GM18499 (cell line): ENCODE measurements at regions not wholly inside any gene's neighbourhood (a gene's known extent, or its start where the extent isn't known, plus 50 kb on each side); places are given as distances from the start of the nearest gene placed in this dataset.
"Not testable (repeated sequence)": the region's sequence is repeated elsewhere in the genome, so short reads cannot be mapped to it uniquely, and the experiment has no call there.

Experiments used
- ATAC-seq: cut with Tn5 transposase; IDR thresholded peaks from one replicate; pipeline ENCODE4 v1.9.1; 2021; ENCODE audit warnings: moderate number of reproducible peaks; ENCODE audit not compliant: insufficient read depth, unreplicated experiment

GRCh38 chr3:174336784-174337183 lies 522.4 kb upstream of the NAALADL2 start:
- ATAC-seq = no peak

GRCh38 chr3:174337227-174337626 lies 521.9 kb upstream of the NAALADL2 start:
- no peak for ATAC-seq

GRCh38 chr3:174340624-174341587 lies 518.2 kb upstream of the NAALADL2 start:
- no peak for ATAC-seq

GRCh38 chr3:174342171-174342570 lies 517.0 kb upstream of the NAALADL2 start:
- no peak for ATAC-seq

- no peak for ATAC-seq
Measured at GRCh38 chr3:174342941-174343501, 516.1 kb upstream of the NAALADL2 start.

GRCh38 chr3:174346141-174346540 lies 513.0 kb upstream of the NAALADL2 start:
- ATAC-seq = no peak

GRCh38 chr3:174346571-174346970 lies 512.6 kb upstream of the NAALADL2 start:
- no peak for ATAC-seq

- no peak for ATAC-seq
Measured at GRCh38 chr3:174347474-174348138, 511.5 kb upstream of the NAALADL2 start.

- no peak for ATAC-seq
Measured at GRCh38 chr3:174352227-174352626, 506.9 kb upstream of the NAALADL2 start.

- no peak for ATAC-seq
Measured at GRCh38 chr3:174355505-174355904, 503.6 kb upstream of the NAALADL2 start.

- ATAC-seq = no peak
Measured at GRCh38 chr3:174356596-174356995, 502.5 kb upstream of the NAALADL2 start.

GRCh38 chr3:174358252-174358651 lies 500.9 kb upstream of the NAALADL2 start:
- no peak for ATAC-seq

GRCh38 chr3:174362556-174362955 lies 496.6 kb upstream of the NAALADL2 start:
- ATAC-seq = no peak

- no peak for ATAC-seq
Measured at GRCh38 chr3:174363256-174363655, 495.9 kb upstream of the NAALADL2 start.

GRCh38 chr3:174365796-174366195 lies 493.3 kb upstream of the NAALADL2 start:
- no peak for ATAC-seq

- not testable (repeated sequence) for ATAC-seq
Measured at GRCh38 chr3:174366904-174367303, 492.2 kb upstream of the NAALADL2 start.

- no peak for ATAC-seq
Measured at GRCh38 chr3:174376346-174376745, 482.8 kb upstream of the NAALADL2 start.

GRCh38 chr3:174377096-174377495 lies 482.0 kb upstream of the NAALADL2 start:
- ATAC-seq = no peak

- ATAC-seq = no peak
Measured at GRCh38 chr3:174377684-174378083, 481.4 kb upstream of the NAALADL2 start.

- ATAC-seq = no peak
Measured at GRCh38 chr3:174382878-174383277, 476.3 kb upstream of the NAALADL2 start.

- no peak for ATAC-seq
Measured at GRCh38 chr3:174387736-174388135, 471.4 kb upstream of the NAALADL2 start.
